IPS-18a (cell line): ENCODE measurements at regions not wholly inside any gene's neighbourhood (a gene's known extent, or its start where the extent isn't known, plus 50 kb on each side); places are given as distances from the start of the nearest gene placed in this dataset.

ENCODE experiments used
- H3K27ac ChIP-seq: one replicate; pipeline ENCODE4 v1.5.1; 2013; ENCODE audit warnings: low read length
- H3K27me3 ChIP-seq: one replicate; pipeline ENCODE4 v1.6.1; 2013; ENCODE audit warnings: mild to moderate bottlenecking, low read length; ENCODE audit not compliant: control insufficient read depth, insufficient read depth
- H3K36me3 ChIP-seq: one replicate; pipeline ENCODE4 v1.6.1; 2013; ENCODE audit warnings: low read depth, low read length; ENCODE audit not compliant: control insufficient read depth
- H3K4me1 ChIP-seq: one replicate; pipeline ENCODE4 v1.6.1; 2013; ENCODE audit warnings: low read depth, low read length; ENCODE audit not compliant: control insufficient read depth
- H3K4me3 ChIP-seq: one replicate; pipeline ENCODE4 v1.5.1; 2013; ENCODE audit warnings: low read length
- H3K9ac ChIP-seq: one replicate; pipeline ENCODE4 v1.6.1; 2013; ENCODE audit warnings: mild to moderate bottlenecking, low read length, moderate library complexity
- H3K9me3 ChIP-seq: one replicate; pipeline ENCODE4 v1.6.1; 2013; ENCODE audit warnings: low read depth, low read length; ENCODE audit not compliant: control insufficient read depth

DNA sequence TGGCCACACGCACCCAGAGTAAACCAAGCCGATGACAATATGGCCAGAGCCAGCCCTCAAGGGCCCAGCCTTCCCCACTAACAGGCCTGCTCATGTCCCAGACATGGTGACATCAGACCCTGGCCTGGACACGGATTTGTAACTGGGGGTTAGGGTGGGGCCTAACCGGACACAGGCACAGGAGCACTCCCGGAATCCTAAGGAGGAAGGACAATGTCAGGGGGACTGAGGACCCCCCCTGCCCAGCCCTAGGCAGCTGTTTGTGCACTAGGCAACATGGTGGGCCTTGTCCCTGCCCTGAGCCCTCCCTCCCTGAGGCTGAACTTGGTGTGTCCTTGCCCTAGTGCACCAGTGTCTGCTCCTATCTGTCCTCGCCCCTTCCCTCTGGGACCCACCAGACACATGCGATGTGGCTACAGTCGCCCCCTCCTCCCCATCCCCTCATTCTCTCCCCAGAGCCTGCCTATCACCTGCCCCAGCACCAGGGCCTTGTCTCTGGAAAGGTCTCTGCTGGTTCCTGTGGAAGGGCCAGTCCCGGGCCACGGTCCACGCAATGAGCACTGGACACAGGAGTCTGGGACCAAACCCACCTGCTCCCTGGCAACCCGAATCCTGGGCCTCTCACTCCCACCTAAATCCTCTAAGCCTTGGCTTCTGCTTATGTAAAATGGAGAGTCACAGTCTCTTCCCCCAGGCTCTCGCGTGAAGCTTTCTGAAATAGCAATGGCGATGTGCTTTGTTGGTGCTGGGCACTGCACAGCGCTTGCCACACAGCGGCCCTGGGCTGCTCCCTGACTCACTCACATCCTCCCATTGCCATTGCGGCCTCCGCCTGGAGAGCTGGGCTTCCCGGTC is 76.5 kb upstream of the RAB6C start:
- Histone ChIP-seq H3K4me1 (no peaks in the 10 kb centered on the region), H3K27ac (no peak overlapping the region), H3K36me3 (no peaks in the 10 kb centered on the region), H3K9me3 (no peaks in the 10 kb centered on the region), H3K27me3 (no peaks in the 10 kb centered on the region), H3K9ac (no peak overlapping the region), H3K4me3 (no peak overlapping the region)

DNA sequence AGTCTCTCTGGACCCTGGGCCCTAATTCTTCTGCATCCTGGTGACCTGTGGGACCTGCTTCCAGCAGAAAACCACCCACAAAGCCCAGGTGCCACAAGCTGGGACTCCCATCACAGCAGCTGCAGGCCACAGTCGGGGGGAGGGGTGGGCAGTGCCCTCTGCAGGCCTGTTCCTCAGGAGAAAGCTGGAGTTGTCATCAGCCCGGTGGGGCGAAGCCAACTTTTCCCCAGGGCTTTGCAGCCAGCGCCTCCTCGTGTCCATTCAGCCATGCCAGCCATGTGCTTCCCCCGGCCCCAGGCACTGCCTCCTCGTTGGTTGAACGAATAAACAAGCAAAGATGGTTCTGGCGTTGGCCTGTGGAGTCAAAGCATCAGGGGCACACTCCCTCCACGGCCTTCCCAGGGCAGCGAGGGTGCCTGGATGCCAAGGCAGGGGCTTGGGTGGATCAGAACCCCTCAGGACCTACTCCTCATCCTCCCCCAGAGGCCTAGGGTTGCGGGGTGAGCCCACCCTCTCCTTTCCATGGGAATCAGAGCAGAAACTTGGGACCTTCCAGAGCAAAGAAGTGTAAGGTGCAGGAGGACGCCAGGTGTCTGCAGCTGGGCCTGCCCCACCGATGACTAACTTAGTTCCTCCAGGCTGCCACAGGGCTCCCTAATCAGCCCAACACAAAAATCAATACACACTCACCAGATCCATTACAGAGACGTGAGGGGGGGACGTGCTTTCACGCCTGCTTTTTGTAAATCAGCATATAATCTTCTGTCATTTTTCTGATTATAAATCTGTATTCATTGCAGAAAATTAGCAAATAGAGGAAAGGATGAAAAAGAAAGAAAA is 75.7 kb upstream of the RAB6C start:
- Histone ChIP-seq H3K36me3 (no peaks in the 10 kb centered on the region), H3K4me1 (no peaks in the 10 kb centered on the region), H3K9ac (no peak overlapping the region), H3K9me3 (no peaks in the 10 kb centered on the region), H3K4me3 (no peak overlapping the region), H3K27ac (no peak overlapping the region), H3K27me3 (no peaks in the 10 kb centered on the region)

DNA sequence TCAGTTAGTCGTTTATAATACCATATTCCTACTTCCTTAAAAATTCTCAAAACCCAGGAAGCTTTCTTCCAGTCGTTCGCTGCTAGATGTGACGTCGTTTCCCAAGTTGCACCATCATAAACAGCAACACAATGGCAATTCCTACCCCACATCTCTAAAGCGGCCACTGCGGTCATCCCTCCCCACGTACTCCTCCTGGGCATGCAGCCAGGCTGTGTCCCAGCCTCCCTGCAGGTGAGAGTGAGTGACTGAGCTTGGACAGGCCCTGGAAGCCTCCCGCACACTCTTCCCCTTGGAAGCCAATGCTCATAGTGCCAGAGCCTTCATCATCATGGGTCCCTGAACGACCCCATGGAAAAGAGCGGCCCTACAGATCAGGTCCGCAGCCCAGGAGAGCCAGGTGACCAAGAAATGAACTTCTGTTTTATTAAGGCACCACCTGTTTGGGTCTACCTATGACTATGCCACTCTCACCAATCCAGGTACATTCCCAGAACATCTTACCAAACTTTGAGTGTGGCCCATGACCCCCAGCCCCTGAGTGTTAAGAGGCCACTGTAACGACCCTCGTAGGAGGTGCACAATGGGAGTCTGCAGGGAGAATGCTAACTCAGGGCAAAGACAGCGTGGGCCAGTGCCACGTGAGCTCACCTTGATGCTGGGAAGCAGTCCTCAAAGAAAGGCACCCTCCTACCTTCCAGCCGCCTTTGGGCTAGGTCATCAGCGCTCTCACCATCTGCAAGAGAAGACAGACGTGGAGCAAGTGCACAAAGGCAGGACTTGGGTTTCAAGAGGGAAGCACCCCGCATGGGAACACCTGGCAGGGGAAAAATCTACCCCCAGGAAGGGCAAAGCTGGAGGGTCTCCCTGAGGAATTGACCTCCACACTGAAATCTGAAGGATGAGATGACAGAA is 74.7 kb upstream of the RAB6C start:
- Histone ChIP-seq H3K36me3 (no peaks in the 10 kb centered on the region), H3K9ac (no peak overlapping the region), H3K27ac (no peak overlapping the region), H3K4me1 (no peaks in the 10 kb centered on the region), H3K27me3 (no peaks in the 10 kb centered on the region), H3K4me3 (no peak overlapping the region), H3K9me3 (no peaks in the 10 kb centered on the region)

DNA sequence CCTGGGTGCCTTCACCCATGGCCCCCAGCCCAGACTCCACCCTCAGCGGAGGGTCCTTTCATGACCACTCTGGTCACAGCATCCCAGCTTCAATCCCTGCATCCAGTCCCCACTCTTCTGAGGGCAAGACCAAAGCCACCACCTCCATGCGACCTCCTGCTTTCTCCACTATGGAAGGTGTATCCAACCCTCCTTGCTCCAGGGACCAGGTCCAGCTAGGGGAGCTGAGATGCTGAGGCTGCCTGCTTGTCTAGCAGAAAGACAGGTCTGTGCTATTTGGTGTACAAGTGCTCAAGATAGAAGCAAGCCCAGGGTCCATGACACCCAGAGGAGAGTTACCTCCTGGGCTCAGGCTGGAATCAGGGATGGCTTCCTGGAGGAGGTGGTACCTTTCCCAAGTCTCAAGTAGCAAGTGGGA is 73.8 kb upstream of the RAB6C start:
- no peaks in the 10 kb centered on the region for H3K27me3 ChIP-seq
- no peak overlapping the region for H3K4me3 ChIP-seq
- no peaks in the 10 kb centered on the region for H3K4me1 ChIP-seq
- H3K36me3 ChIP-seq = no peaks in the 10 kb centered on the region
- H3K9ac ChIP-seq = no peak overlapping the region
- H3K9me3 ChIP-seq = no peaks in the 10 kb centered on the region
- H3K27ac ChIP-seq = no peak overlapping the region

DNA sequence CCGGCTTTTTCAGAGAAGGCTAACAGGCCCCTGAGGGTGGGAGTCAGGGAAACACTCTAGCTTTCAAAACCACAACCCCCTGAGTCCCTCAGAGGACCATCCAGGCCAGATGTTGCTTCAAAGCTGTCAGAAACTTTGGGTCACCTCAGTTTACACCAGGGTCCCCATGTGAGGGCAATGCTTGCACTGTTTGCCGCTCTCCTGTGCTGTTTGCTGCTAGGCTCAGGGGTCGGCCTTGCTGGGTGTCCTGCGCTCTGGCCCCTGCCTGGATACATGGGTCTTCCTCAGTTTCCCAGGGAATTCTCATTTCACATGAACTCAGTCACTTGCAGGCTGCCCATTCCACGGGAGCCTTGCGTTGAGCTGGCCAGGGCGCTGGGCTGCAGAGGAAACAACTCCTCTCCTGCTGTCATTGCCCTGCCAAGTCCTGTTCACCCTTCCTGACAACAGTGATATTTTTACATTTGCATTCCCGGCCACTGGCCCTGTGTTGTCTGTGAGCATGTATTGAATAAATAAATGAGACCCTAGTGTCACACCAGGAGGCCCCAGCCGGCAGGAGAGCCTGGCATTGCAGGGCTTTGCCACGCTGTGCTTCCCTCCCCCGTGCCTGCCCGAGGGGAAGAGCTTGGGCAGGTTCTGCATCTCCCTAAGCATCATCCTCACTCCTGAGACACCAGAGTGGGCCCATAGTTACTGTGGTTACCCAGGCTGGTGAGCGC is 73.2 kb upstream of the RAB6C start:
- no peak overlapping the region for H3K27ac ChIP-seq
- no peak overlapping the region for H3K4me3 ChIP-seq
- H3K9ac ChIP-seq = no peak overlapping the region

DNA sequence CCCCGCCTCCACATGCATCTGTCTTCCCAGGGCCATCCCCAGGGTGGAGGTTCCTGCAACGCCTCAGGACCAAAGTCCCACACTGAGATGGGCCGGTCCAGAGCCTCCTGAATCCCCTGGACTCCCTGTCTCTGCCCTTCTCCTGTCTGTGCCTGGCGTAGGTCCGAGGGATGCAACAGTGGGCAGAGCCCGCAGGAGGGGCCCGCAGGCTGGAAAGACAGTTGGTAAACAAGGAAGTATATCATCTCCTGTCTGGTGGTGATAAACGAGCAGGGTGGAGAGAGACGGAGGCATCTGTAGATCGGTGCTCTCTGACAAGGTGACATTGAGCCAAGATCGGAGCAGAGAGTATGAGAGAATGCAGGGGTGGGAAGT is 72.6 kb upstream of the RAB6C start:
- Histone ChIP-seq H3K4me3 (no peak overlapping the region), H3K9ac (no peak overlapping the region)

More for the DNA sequence above, 73.2 kb upstream of the RAB6C start:
- H3K27me3 ChIP-seq = no peaks in the 10 kb centered on the region
- H3K36me3 ChIP-seq = no peaks in the 10 kb centered on the region
- H3K4me1 ChIP-seq = no peaks in the 10 kb centered on the region
- H3K9me3 ChIP-seq = no peaks in the 10 kb centered on the region

DNA sequence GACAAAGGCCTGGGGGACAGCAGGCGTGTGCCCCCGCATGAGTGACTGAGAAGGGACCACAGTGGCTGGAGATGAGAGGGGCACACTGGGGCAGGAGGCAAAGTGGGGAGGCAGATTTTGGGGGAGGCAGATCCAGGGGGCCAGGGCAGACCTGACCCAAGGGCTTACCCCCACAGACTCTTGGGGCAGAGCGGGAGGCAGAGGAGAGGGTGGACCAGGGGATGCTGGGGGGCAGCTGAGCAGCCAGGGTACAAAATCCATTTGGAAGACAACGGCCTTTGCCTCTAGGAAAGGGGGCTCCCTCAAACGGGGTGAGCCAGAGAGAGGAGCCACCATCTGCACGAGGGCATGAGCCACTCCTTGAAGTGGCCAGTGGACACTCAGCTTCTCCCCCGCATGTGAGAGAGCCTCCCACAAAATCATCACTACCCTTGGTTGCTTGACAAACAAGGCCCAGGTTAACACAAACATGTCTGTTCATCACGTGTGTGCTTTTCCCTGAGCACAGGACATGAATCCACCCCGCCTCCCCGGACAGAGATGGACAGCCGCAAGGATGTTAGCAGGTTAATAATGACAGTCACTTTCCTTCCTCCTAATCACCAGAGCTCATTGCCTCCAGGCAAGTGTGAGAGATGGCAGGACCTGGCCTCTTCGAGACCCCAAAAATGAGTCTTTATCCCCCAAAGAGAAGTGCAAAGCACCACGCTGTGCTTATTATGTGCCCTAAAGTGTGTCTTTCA is 72.0 kb upstream of the RAB6C start:
- Histone ChIP-seq H3K36me3 (no peaks in the 10 kb centered on the region), H3K9me3 (no peaks in the 10 kb centered on the region), H3K27me3 (no peaks in the 10 kb centered on the region), H3K4me3 (no peak overlapping the region), H3K9ac (no peak overlapping the region), H3K27ac (no peak overlapping the region), H3K4me1 (no peaks in the 10 kb centered on the region)

More for the DNA sequence above, 72.6 kb upstream of the RAB6C start:
- no peaks in the 10 kb centered on the region for H3K4me1 ChIP-seq
- no peaks in the 10 kb centered on the region for H3K9me3 ChIP-seq
- no peak overlapping the region for H3K27ac ChIP-seq
- H3K27me3 ChIP-seq = no peaks in the 10 kb centered on the region
- no peaks in the 10 kb centered on the region for H3K36me3 ChIP-seq

DNA sequence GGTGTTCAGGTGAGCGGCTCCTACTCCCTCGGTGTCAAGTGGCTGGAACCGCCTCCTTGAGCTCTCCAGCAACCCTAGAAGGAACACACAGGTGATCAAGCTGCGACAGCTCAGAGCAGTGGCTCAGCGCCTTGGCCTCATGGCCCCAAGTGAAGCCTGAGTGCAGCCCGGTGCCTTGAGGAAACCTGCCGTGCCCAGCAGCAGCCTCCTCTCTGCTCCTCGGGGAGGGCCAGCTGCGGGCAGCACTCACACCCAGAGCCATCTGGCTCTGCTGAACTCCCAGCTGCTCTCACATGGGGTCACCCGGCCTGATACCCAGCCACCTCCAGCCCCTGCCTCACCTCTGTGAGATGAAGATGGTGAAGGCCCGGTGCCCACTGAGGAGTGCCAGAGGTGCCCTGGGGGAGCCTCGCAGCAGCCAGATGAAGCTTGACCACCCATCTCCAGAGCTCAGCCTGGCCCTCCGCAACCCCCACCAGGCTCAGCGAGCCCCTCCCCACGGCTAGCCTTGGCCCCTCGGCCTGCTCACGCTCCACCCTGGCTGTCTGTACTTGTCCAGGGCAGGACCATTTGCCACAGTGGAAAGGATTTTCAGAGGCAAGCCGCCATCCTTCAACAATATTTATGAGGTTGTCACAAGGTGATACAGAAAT is 70.6 kb upstream of the RAB6C start:
- H3K27me3 ChIP-seq = no peaks in the 10 kb centered on the region
- no peaks in the 10 kb centered on the region for H3K9me3 ChIP-seq
- no peak overlapping the region for H3K9ac ChIP-seq
- no peaks in the 10 kb centered on the region for H3K36me3 ChIP-seq
- no peak overlapping the region for H3K27ac ChIP-seq
- H3K4me1 ChIP-seq = no peaks in the 10 kb centered on the region
- H3K4me3 ChIP-seq = no peak overlapping the region

DNA sequence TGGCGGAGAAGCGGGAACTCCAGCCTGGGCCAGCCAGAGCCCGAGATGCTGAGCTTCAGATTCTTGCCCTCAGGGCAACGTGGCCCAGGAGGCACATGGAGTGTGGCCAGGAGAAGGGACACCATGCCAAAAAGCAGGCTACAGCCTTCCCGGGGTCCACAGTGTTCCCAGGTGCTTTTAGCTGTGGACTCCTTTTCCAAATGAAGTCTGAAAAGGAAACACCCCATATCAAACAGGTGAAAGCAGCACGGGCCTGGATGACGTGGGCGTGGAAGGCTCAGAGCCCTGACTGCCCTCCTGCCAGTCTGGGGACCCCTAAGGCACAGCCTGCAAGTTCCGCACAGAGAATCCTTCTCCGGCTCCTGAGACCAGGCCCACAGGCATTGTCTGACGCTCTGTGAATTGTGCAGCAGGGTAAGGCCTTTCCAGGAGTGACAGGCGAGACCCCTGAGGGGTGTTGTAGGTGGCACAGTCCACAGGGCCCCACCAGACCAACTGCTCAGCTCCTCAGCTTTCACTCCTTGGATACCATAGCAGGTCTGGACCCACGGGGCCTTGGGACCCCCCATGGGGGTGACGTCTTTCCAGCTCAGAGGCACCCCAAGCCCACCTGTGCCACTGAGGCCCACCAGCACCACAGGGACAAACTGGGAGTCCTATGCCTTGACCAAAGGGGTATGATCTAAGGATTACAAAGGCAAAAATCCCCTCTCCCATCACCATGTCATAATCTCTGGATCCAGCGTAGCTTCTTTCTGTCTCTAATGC is 69.6 kb upstream of the RAB6C start:
- no peak overlapping the region for H3K9ac ChIP-seq
- H3K36me3 ChIP-seq = no peaks in the 10 kb centered on the region
- no peaks in the 10 kb centered on the region for H3K9me3 ChIP-seq
- no peaks in the 10 kb centered on the region for H3K4me1 ChIP-seq
- no peak overlapping the region for H3K27ac ChIP-seq
- no peaks in the 10 kb centered on the region for H3K27me3 ChIP-seq
- H3K4me3 ChIP-seq = no peak overlapping the region
